ENCODE measurements at regions not wholly inside any gene's neighbourhood (a gene's known extent, or its start where the extent isn't known, plus 50 kb on each side); places are given as distances from the start of the nearest gene placed in this dataset.
"Not testable (repeated sequence)": the region's sequence is repeated elsewhere in the genome, so short reads cannot be mapped to it uniquely, and the experiment has no call there.

GRCh38 chr4:17436047-17436749 lies 75.7 kb downstream of the QDPR start:
- not testable (repeated sequence) for DNase-seq (ENCODE audit: low read depth, low spot score)

GRCh38 chr4:17433827-17434226 lies 78.1 kb downstream of the QDPR start:
- Histone ChIP-seq H3K27me3 (ENCODE audit: insufficient read depth, insufficient read length) (no peaks in the 10 kb centered on the region), H3K4me3 (ENCODE audit: insufficient read length, low read depth) (no peak overlapping the region), H3K9me3 (ENCODE audit: insufficient read depth, low read length) (no peaks in the 10 kb centered on the region; the same call in 1 of the 2 replicates), H3K36me3 (ENCODE audit: insufficient read depth, insufficient read length, low read length) (no peaks in the 10 kb centered on the region), H3K4me1 (ENCODE audit: insufficient read depth, insufficient read length) (no peaks in the 10 kb centered on the region), H3K9ac (ENCODE audit: insufficient read length, low read depth) (no peak overlapping the region)
- TF ChIP-seq SUZ12 (IDR thresholded peaks at IDR 0.05; ENCODE audit: extremely low read depth, insufficient read depth, insufficient read length) (no peak), YY1 (IDR thresholded peaks at IDR 0.05; ENCODE audit: insufficient read depth, insufficient read length) (no peak), ZNF274 (IDR thresholded peaks at IDR 0.05; ENCODE audit: low read depth, low read length) (no peak)
- no peak for DNase-seq (ENCODE audit: low read depth, low spot score)

More at GRCh38 chr4:17436047-17436749, 75.7 kb downstream of the QDPR start:
- H3K9me3 ChIP-seq (ENCODE audit: insufficient read depth, low read length); H3K27me3 ChIP-seq (ENCODE audit: insufficient read depth, insufficient read length); H3K9ac ChIP-seq (ENCODE audit: insufficient read length, low read depth); H3K4me3 ChIP-seq (ENCODE audit: insufficient read length, low read depth); H3K4me1 ChIP-seq (ENCODE audit: insufficient read depth, insufficient read length); H3K36me3 ChIP-seq (ENCODE audit: insufficient read depth, insufficient read length, low read length): not testable (repeated sequence)

- Histone ChIP-seq H3K27me3 (ENCODE audit: insufficient read depth, insufficient read length) (no peaks in the 10 kb centered on the region), H3K9me3 (ENCODE audit: insufficient read depth, low read length) (no peaks in the 10 kb centered on the region), H3K9ac (ENCODE audit: insufficient read length, low read depth) (no peak overlapping the region), H3K4me1 (ENCODE audit: insufficient read depth, insufficient read length) (no peaks in the 10 kb centered on the region), H3K36me3 (ENCODE audit: insufficient read depth, insufficient read length, low read length) (no peaks in the 10 kb centered on the region), H3K4me3 (ENCODE audit: insufficient read length, low read depth) (no peak overlapping the region)
- TF ChIP-seq ZNF274 (IDR thresholded peaks at IDR 0.05; ENCODE audit: low read depth, low read length) (no peak), YY1 (IDR thresholded peaks at IDR 0.05; ENCODE audit: insufficient read depth, insufficient read length) (no peak), SUZ12 (IDR thresholded peaks at IDR 0.05; ENCODE audit: extremely low read depth, insufficient read depth, insufficient read length) (no peak)
- no peak for DNase-seq (ENCODE audit: low read depth, low spot score)
These were observed 83.9 kb downstream of the QDPR start for GRCh38 chr4:17427991-17428390.

GRCh38 chr4:17426222-17426621 lies 85.7 kb downstream of the QDPR start:
- H3K9ac ChIP-seq (ENCODE audit: insufficient read length, low read depth), result no peak overlapping the region
- no peak for TF ChIP-seq ZNF274 (IDR thresholded peaks at IDR 0.05; ENCODE audit: low read depth, low read length)
- TF ChIP-seq YY1 (IDR thresholded peaks at IDR 0.05; ENCODE audit: insufficient read depth, insufficient read length), result no peak
- no peak for TF ChIP-seq SUZ12 (IDR thresholded peaks at IDR 0.05; ENCODE audit: extremely low read depth, insufficient read depth, insufficient read length)
- H3K36me3 ChIP-seq (ENCODE audit: insufficient read depth, insufficient read length, low read length), result no peaks in the 10 kb centered on the region
- H3K9me3 ChIP-seq (ENCODE audit: insufficient read depth, low read length), result no peaks in the 10 kb centered on the region
- H3K4me3 ChIP-seq (ENCODE audit: insufficient read length, low read depth), result no peak overlapping the region
- DNase-seq (ENCODE audit: low read depth, low spot score), result no peak
- no peaks in the 10 kb centered on the region for H3K4me1 ChIP-seq (ENCODE audit: insufficient read depth, insufficient read length)
- H3K27me3 ChIP-seq (ENCODE audit: insufficient read depth, insufficient read length), result no peaks in the 10 kb centered on the region

GRCh38 chr4:17418010-17418409 lies 93.9 kb downstream of the QDPR start:
- Histone ChIP-seq H3K36me3 (ENCODE audit: insufficient read depth, insufficient read length, low read length) (no peaks in the 10 kb centered on the region), H3K4me1 (ENCODE audit: insufficient read depth, insufficient read length) (no peaks in the 10 kb centered on the region), H3K27me3 (ENCODE audit: insufficient read depth, insufficient read length) (no peaks in the 10 kb centered on the region), H3K9me3 (ENCODE audit: insufficient read depth, low read length) (peaks cover 6% of the 10 kb centered on the region; the same call in 1 of the 2 replicates), H3K9ac (ENCODE audit: insufficient read length, low read depth) (no peak overlapping the region), H3K4me3 (ENCODE audit: insufficient read length, low read depth) (no peak overlapping the region)
- no peak for DNase-seq (ENCODE audit: low read depth, low spot score)
- TF ChIP-seq ZNF274 (IDR thresholded peaks at IDR 0.05; ENCODE audit: low read depth, low read length), result no peak
- TF ChIP-seq YY1 (IDR thresholded peaks at IDR 0.05; ENCODE audit: insufficient read depth, insufficient read length), result no peak
- no peak for TF ChIP-seq SUZ12 (IDR thresholded peaks at IDR 0.05; ENCODE audit: extremely low read depth, insufficient read depth, insufficient read length)

- H3K4me3 ChIP-seq (ENCODE audit: insufficient read length, low read depth), result no peak overlapping the region
- no peak for DNase-seq (ENCODE audit: low read depth, low spot score)
- TF ChIP-seq SUZ12 (IDR thresholded peaks at IDR 0.05; ENCODE audit: extremely low read depth, insufficient read depth, insufficient read length), result no peak
- TF ChIP-seq ZNF274 (IDR thresholded peaks at IDR 0.05; ENCODE audit: low read depth, low read length), result no peak
- no peak for TF ChIP-seq YY1 (IDR thresholded peaks at IDR 0.05; ENCODE audit: insufficient read depth, insufficient read length)
- H3K4me1 ChIP-seq (ENCODE audit: insufficient read depth, insufficient read length), result no peaks in the 10 kb centered on the region
- peaks cover 6% of the 10 kb centered on the region; the same call in 1 of the 2 replicates for H3K9me3 ChIP-seq (ENCODE audit: insufficient read depth, low read length)
- no peaks in the 10 kb centered on the region for H3K36me3 ChIP-seq (ENCODE audit: insufficient read depth, insufficient read length, low read length)
- no peak overlapping the region for H3K9ac ChIP-seq (ENCODE audit: insufficient read length, low read depth)
- no peaks in the 10 kb centered on the region for H3K27me3 ChIP-seq (ENCODE audit: insufficient read depth, insufficient read length)
These were observed 97.5 kb downstream of the QDPR start for GRCh38 chr4:17414392-17414791.

- Histone ChIP-seq H3K4me3 (ENCODE audit: insufficient read length, low read depth) (no peak overlapping the region), H3K36me3 (ENCODE audit: insufficient read depth, insufficient read length, low read length) (no peaks in the 10 kb centered on the region), H3K4me1 (ENCODE audit: insufficient read depth, insufficient read length) (no peaks in the 10 kb centered on the region), H3K27me3 (ENCODE audit: insufficient read depth, insufficient read length) (no peaks in the 10 kb centered on the region), H3K9ac (ENCODE audit: insufficient read length, low read depth) (no peak overlapping the region), H3K9me3 (ENCODE audit: insufficient read depth, low read length) (no peaks in the 10 kb centered on the region)
- no peak for DNase-seq (ENCODE audit: low read depth, low spot score)
- TF ChIP-seq YY1 (IDR thresholded peaks at IDR 0.05; ENCODE audit: insufficient read depth, insufficient read length) (no peak), SUZ12 (IDR thresholded peaks at IDR 0.05; ENCODE audit: extremely low read depth, insufficient read depth, insufficient read length) (no peak), ZNF274 (IDR thresholded peaks at IDR 0.05; ENCODE audit: low read depth, low read length) (no peak)
These were observed 111.2 kb downstream of the QDPR start for GRCh38 chr4:17400686-17401085.
